ENCODE measurements at regions not wholly inside any gene's neighbourhood (a gene's known extent, or its start where the extent isn't known, plus 50 kb on each side); places are given as distances from the start of the nearest gene placed in this dataset.

- TF ChIP-seq TAF1 (IDR thresholded peaks at IDR 0.05; ENCODE audit: low read depth): no peak
- TF ChIP-seq RAD21 (IDR thresholded peaks at IDR 0.05; ENCODE audit: low read depth): no peak
- TF ChIP-seq, protein P1, sequence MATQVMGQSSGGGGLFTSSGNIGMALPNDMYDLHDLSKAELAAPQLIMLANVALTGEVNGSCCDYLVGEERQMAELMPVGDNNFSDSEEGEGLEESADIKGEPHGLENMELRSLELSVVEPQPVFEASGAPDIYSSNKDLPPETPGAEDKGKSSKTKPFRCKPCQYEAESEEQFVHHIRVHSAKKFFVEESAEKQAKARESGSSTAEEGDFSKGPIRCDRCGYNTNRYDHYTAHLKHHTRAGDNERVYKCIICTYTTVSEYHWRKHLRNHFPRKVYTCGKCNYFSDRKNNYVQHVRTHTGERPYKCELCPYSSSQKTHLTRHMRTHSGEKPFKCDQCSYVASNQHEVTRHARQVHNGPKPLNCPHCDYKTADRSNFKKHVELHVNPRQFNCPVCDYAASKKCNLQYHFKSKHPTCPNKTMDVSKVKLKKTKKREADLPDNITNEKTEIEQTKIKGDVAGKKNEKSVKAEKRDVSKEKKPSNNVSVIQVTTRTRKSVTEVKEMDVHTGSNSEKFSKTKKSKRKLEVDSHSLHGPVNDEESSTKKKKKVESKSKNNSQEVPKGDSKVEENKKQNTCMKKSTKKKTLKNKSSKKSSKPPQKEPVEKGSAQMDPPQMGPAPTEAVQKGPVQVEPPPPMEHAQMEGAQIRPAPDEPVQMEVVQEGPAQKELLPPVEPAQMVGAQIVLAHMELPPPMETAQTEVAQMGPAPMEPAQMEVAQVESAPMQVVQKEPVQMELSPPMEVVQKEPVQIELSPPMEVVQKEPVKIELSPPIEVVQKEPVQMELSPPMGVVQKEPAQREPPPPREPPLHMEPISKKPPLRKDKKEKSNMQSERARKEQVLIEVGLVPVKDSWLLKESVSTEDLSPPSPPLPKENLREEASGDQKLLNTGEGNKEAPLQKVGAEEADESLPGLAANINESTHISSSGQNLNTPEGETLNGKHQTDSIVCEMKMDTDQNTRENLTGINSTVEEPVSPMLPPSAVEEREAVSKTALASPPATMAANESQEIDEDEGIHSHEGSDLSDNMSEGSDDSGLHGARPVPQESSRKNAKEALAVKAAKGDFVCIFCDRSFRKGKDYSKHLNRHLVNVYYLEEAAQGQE (IDR thresholded peaks at IDR 0.05; ENCODE audit: low read depth): no peak
Observed at GRCh38 chrX:116031331-116031730, 139.2 kb upstream of the AGTR2 start.
